Glutamatergic neuron (in vitro differentiated cells): ENCODE measurements at regions not wholly inside any gene's neighbourhood (a gene's known extent, or its start where the extent isn't known, plus 50 kb on each side); places are given as distances from the start of the nearest gene placed in this dataset.
A peak's percentile ranks its signal among the peaks of the same experiment; 100 is the strongest.

Experiments
- DNase-seq: peaks from one replicate; pipeline ENCODE4 v3.0.0; 2022
- H3K27ac Mint-ChIP-seq: one replicate; pipeline ENCODE4 v1.8.0; 2020; ENCODE audit warnings: mild to moderate bottlenecking, mixed read lengths, inconsistent platforms; ENCODE audit not compliant: unreplicated experiment
- H3K27me3 Mint-ChIP-seq: one replicate; pipeline ENCODE4 v1.8.0; 2020; ENCODE audit warnings: mild to moderate bottlenecking, moderate library complexity, mixed read lengths, inconsistent platforms; ENCODE audit not compliant: unreplicated experiment
- H3K36me3 Mint-ChIP-seq: one replicate; pipeline ENCODE4 v1.8.0; 2020; ENCODE audit warnings: mild to moderate bottlenecking, mixed read lengths, inconsistent platforms; ENCODE audit not compliant: unreplicated experiment
- H3K4me1 Mint-ChIP-seq: one replicate; pipeline ENCODE4 v1.8.0; 2020; ENCODE audit warnings: mild to moderate bottlenecking, low read depth, mixed read lengths, inconsistent platforms; ENCODE audit not compliant: unreplicated experiment
- H3K4me3 Mint-ChIP-seq: one replicate; pipeline ENCODE4 v1.8.0; 2020; ENCODE audit warnings: mild to moderate bottlenecking, mixed read lengths, inconsistent platforms; ENCODE audit not compliant: unreplicated experiment
- H3K9me3 Mint-ChIP-seq: one replicate; pipeline ENCODE4 v1.8.0; 2020; ENCODE audit warnings: mild to moderate bottlenecking, moderate library complexity, mixed read lengths, inconsistent platforms; ENCODE audit not compliant: unreplicated experiment
- CTCF ChIP-seq: fragments of 200-600 bp; sonication (generic); IDR thresholded peaks from one replicate; pipeline ENCODE4 v1.5.0; 2021; ENCODE audit not compliant: partially characterized antibody, unreplicated experiment

GRCh38 chr5:98205691-98206461 lies 567.6 kb upstream of the RGMB start:
- Mint-ChIP-seq H3K27me3 (no peaks in the 10 kb centered on the region), H3K4me3 (no peak overlapping the region), H3K36me3 (peaks cover 4% of the 10 kb centered on the region), H3K4me1 (peaks cover 5% of the 10 kb centered on the region), H3K9me3 (no peaks in the 10 kb centered on the region), H3K27ac (peak overlapping the region; percentile 44)
- no peak for DNase-seq
- TF ChIP-seq CTCF, result no peak

- no peaks in the 10 kb centered on the region for H3K27me3 Mint-ChIP-seq
- peaks cover 5% of the 10 kb centered on the region for H3K4me1 Mint-ChIP-seq
- H3K9me3 Mint-ChIP-seq, result no peaks in the 10 kb centered on the region
- TF ChIP-seq CTCF, result no peak
- H3K4me3 Mint-ChIP-seq, result no peak overlapping the region
- H3K27ac Mint-ChIP-seq, result peak overlapping the region; percentile 6
- no peak for DNase-seq
- H3K36me3 Mint-ChIP-seq, result peaks cover 4% of the 10 kb centered on the region
Observed at GRCh38 chr5:98206566-98206965, 566.9 kb upstream of the RGMB start.

GRCh38 chr5:98209418-98209817 lies 564.0 kb upstream of the RGMB start:
- TF ChIP-seq CTCF, result no peak
- Mint-ChIP-seq H3K27me3 (peaks cover under 1% of the 10 kb centered on the region), H3K27ac (no peak overlapping the region)

GRCh38 chr5:98214240-98215051 lies 559.0 kb upstream of the RGMB start:
- Mint-ChIP-seq H3K27ac (peak overlapping the region; percentile 25), H3K27me3 (peaks cover 7% of the 10 kb centered on the region), H3K36me3 (no peaks in the 10 kb centered on the region), H3K4me3 (peak overlapping the region; percentile 28), H3K9me3 (peaks cover 10% of the 10 kb centered on the region), H3K4me1 (peaks cover 32% of the 10 kb centered on the region)
- peak; percentile 67 for DNase-seq
- TF ChIP-seq CTCF, result no peak

More at GRCh38 chr5:98209418-98209817, 564.0 kb upstream of the RGMB start:
- H3K4me3 Mint-ChIP-seq, result no peak overlapping the region
- H3K9me3 Mint-ChIP-seq, result peaks cover 2% of the 10 kb centered on the region
- peaks cover 16% of the 10 kb centered on the region for H3K4me1 Mint-ChIP-seq
- H3K36me3 Mint-ChIP-seq, result peaks cover under 1% of the 10 kb centered on the region
- no peak for DNase-seq

GRCh38 chr5:98217138-98217537 lies 556.3 kb upstream of the RGMB start:
- H3K4me3 Mint-ChIP-seq, result no peak overlapping the region
- peak overlapping the region; percentile 55 for H3K27ac Mint-ChIP-seq
- peaks cover 31% of the 10 kb centered on the region for H3K4me1 Mint-ChIP-seq
- no peak for DNase-seq
- TF ChIP-seq CTCF, result no peak
- peaks cover 7% of the 10 kb centered on the region for H3K27me3 Mint-ChIP-seq
- peaks cover 9% of the 10 kb centered on the region for H3K9me3 Mint-ChIP-seq
- no peaks in the 10 kb centered on the region for H3K36me3 Mint-ChIP-seq
